C4-2B (cell line): ENCODE measurements at regions not wholly inside any gene's neighbourhood (a gene's known extent, or its start where the extent isn't known, plus 50 kb on each side); places are given as distances from the start of the nearest gene placed in this dataset.

ENCODE experiments used
- CTCF ChIP-seq: fragments of 450-650 bp; conservative IDR thresholded peaks from 2 replicates; pipeline ENCODE4 v1.5.1; 2017; ENCODE audit warnings: mild to moderate bottlenecking
- ZFX ChIP-seq: fragments of 450-650 bp; IDR thresholded peaks from 2 replicates; pipeline ENCODE4 v1.6.1; 2017

- no peak for TF ChIP-seq CTCF
- TF ChIP-seq ZFX, result no peak
These were observed 138.8 kb upstream of the JARID2 start for GRCh38 chr6:15106958-15107643.
